HG02870 (cell line): ENCODE measurements at regions not wholly inside any gene's neighbourhood (a gene's known extent, or its start where the extent isn't known, plus 50 kb on each side); places are given as distances from the start of the nearest gene placed in this dataset.
"Not testable (repeated sequence)": the region's sequence is repeated elsewhere in the genome, so short reads cannot be mapped to it uniquely, and the experiment has no call there.

Experiments
- ATAC-seq: cut with Tn5 transposase; IDR thresholded peaks from one replicate; pipeline ENCODE4 v1.9.1; 2021; ENCODE audit warnings: mild to moderate bottlenecking, moderate library complexity; ENCODE audit not compliant: unreplicated experiment

DNA sequence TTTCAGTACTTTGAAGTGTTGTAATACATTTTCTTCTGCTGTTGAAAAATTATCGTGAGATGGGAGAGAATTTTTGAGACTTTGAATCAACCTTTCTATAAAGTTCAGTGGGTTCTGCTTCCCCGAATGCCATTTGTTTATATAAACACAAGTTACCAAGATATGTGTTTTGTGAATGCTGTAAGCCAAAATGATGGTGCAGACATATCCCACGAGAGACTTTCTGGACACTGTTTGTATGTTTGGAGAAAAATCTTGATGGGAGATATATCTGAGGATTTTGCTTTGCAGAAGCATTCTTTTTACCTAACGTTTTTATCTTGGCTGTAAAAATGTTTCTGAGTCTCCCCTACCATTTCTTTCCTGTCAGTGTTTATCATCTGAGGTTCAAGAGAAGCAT is 526.6 kb upstream of the ZNF717 start:
- no peak for ATAC-seq

DNA sequence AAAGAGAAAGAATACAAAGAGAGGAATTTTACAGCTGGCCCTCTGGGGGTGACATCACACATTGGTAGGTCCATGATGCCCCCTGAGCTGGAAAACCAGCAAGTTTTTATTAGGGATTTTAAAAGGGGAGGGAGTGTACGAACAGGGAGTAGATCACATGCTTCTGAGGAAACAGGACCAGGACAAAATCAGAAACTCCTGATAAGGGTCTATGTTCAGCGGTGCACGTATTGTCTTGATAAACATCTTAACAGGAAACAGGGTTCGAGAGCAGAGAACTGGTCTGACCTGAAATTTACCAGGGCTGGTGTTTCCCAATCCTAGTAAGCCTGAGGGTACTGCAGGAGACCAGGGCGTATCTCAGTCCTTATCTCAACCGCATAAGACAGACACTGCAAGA is 530.6 kb upstream of the ZNF717 start:
- not testable (repeated sequence) for ATAC-seq

DNA sequence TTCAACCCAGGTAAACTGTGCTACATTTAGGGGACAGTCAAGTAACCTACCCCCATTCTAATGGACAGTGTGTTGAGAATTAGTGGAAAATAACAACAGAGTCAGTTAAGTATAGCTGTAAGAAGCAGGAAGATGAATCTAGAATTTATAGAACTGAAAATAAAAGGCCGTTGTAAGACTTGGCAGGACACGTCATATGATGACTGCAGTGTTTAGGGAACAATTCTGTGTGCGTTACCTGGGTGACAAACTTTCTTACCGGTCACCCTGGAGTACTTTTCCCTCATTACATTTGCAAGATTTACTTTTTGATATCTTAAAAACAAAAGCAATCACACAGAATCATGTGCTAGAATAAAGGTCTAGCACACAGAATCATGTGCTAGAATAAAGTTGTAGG is 536.3 kb upstream of the ZNF717 start:
- ATAC-seq: no peak

DNA sequence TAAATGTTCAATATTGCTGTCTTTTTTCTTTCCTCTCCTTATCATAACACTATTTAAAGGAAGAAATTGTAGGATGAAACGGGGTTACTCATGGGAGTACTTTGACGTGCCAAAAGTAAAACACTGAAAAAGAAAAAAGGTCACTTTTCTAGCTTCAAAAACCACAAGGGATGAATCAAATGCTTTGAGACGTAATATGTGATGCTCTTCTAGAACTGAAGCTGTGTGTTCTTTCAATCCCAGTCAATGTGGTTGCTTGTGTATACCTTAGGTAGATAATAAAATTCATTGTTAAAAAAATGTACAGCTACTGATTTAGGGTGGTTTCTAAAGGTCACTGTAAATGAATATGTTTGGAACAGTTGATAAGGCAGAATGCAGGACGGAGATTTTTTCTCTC is 538.8 kb upstream of the ZNF717 start:
- ATAC-seq: no peak

DNA sequence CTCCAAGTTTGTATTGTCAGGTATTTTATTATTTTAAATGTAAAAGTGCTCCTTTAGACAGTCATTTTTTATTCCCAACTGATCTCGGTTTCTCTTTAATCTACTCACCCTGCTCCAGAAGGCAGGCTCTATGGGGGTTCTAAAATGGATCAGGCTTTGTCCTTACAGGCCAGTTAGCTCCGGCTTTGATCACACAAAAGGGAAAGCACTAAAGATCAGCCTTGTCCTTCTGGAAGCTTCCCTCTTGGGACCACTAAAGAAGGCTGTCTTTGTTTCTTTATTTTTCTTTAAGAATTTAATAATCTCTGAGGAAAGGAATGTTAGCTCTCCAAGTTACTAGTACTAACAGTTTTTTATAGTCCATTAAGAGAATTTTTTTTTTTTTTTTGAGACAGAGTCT is 560.5 kb upstream of the ZNF717 start:
- ATAC-seq: no peak

DNA sequence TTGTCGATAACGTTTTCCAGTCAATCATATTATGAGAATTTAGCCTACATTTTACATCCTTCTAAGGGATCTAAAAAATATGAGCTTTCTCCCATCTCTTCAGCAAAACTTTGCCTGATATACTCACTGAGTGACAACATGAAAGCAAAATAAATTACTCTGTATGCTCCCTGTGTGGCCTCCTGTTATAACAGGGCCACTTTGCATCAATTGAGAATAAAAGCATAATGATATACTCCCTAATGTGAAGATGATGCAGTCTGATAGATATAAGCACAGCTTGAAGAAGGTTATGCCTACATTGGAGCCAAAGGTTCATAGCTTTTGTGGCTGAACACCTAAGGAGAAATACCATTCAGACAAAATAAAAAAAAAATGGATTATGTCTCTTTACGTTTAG is 561.3 kb upstream of the ZNF717 start:
- ATAC-seq: no peak

DNA sequence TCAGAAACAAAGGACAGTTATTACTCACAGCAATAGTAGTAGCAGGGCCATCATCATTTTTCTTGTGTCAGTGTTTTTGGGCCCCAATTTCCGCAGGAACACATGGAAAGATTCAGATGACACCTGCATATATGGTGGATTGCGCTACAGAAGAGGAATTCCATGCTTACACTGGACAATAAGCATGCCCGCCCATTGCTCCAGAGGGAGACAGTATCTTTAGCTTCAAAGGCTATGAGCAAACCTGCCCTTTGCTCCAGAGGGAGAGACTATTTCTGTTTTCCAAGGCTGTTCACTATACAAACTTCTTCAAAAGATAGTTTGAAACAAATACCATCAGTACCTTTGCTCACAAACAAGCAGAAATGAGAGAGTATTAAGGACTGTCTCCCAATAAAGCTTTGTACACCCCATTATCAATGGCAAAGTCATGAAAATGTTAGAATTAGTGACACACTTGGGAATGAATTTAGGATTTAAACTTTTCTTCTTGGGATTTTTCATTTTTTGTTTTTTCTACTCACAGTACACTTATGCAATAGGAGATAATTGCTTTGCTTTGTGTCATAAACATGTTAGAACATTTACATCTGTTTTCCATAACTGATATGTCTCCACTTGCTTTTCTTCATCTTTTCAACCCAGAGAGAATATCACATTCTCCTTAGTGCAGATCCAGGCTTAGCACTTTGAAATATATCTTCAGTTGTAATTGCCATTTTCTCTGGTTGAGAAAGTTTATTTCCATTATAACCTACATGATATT is 564.5 kb upstream of the ZNF717 start:
- ATAC-seq: no peak

DNA sequence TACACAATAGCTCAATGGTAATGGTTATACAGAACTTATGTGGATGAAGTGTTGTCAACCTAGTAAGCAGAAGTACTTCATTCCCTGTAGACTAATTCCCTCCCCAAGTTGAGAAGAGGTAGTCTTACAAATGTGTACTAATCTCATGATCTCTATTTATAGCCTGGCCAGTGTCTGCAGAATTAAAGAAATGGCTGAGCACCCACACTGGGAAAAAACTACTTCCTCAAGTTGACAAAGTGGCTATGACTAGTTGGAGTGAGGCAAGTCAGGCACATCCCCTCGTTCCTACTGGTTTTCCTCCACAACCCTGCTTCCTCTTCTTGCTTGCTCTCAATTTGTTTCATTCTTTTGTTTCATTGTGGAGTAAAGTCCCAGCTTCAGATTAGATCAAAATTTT is 566.7 kb upstream of the ZNF717 start:
- ATAC-seq: no peak

DNA sequence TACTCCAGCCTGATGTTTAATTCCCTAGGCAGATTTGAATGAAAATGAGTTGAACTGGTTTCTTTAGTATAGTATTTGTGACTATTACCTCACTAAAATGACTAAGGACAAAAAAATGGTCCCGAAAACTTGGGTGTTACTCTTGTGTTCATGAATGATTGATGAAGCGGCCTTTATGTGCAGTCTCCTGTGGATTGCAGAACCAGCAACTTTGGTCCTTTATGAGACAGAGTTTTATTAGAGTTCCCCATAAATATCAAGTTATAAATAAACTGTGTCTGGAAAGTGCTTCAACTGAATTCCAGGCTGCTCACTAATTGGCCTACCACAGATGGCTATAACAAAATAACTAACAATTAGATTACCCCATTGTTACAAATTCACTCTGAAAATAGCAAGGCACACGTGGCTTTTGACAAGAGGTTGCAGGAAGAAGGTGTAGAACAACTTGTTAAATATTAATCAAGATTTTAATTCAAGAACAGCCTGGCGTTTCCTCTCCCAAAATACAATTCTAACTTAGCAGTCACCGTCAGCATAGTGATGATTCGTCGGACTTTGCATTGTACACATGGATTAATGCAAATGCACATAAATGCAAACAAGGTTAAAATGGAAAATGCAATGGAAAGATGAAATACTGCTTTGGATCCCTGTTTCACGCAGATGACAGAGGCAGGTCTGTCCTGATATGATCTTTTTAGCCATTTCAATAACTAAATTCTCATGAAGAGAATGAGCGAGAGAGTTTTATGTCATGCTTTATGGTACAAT is 567.3 kb upstream of the ZNF717 start:
- no peak for ATAC-seq

DNA sequence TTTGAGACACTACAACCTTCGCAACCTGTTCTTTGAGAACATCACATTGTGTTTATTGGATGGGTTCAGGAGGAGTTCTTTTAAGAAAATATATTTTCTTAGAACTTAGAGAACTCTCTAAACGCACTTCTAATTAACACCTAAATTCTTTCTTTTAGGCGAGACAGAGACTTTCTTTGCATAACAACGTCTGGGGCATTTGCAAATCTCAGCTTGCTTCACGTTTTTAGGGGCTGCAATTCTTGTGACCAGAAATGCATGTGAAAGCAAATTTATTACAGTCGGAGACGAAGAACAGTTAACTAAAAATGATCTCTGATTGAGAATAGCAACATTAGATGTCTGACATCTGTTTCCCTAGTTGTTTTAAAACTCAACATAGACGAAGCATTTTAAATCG is 568.3 kb upstream of the ZNF717 start:
- ATAC-seq: no peak

DNA sequence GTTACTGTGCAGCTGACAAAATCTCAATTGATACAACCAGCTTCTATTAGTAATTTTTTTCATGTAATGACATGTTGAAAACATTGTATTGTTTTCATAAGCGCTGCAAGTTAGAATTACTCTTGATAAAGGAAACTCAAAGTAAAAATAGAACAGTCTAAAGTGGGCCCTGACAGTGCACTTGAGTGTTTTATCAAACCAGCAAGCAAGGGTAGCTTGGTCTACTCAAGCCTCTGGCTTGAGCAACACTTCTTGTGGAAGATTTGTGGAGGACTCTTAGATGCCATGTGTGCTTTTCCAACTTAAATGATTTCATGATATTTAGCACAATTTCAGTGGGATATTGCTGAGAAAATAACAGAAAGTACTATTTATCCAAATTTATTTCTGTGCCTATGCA is 575.7 kb upstream of the ZNF717 start:
- no peak for ATAC-seq

DNA sequence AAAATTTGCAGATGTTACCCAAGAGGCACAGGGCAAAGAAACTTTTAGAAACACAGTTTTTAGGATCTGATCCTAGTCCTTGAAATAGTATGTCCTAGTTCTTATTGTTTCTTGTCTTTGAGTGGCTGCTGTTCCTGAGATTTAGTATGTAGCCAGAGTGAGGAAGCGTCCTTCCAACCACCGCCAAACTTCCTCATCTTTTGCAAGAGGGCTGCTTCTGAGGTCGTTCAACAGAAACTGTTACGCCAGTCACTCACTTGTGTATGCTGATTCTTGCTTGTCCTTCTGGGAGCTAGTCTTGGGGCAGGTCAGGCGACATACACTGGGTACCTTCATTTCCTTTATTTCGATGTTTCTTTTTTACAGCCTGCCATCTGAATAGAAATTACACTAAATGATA is 577.3 kb upstream of the ZNF717 start:
- no peak for ATAC-seq

DNA sequence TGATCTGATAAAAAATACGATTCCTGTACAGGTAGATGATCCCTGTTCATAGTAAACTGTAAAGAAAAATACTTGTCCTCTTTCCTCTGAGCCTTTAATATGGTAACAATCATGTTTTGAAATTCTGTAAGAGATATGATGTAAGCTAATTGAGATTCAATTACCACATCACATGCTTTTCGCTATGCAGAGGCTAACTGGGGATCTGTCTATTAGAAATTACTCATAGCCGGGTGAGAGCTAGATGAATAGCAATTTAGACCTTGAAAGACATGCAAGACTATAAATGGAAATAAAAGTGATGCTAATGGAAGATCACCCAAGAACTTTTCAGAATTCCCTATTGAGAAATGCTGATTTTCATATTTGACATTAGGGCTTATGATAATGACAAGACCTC is 579.9 kb upstream of the ZNF717 start:
- no peak for ATAC-seq

DNA sequence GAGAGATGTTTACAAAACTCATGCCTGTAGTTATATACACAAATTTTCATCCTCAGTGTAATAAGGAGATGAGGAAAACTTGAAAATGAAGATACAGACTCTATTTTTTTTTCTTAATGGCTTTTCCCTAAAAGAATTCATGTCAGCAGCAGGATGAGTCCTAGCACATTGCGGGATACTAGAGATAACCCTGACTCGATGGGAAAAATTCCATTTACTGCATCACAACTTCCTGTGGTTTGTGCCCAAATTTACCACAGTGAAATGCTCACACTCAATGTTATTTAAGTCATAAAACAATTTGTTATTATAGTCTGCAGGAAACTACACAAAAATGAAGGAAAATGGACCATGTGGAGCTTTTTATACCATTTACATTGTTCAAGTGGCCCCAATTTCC is 581.9 kb upstream of the ZNF717 start:
- no peak for ATAC-seq

DNA sequence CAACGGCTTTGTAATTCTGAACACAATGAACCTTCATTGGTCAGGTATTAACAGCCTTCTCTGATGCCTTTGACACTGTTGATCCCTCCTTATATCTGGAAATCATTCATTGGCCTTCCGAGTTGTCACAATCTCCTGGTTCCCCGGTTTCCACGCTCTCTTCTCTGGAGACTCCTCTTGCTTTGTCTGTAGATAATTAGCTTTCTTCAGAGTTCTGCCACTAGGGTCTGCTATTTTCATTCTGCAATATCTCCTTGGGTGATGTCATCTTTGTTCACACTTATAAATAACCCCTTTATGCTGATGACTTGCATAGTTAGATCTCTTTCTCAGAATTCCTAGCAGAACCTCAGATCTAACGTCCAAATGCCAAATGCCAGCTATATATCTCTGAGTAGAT is 583.8 kb upstream of the ZNF717 start:
- no peak for ATAC-seq

DNA sequence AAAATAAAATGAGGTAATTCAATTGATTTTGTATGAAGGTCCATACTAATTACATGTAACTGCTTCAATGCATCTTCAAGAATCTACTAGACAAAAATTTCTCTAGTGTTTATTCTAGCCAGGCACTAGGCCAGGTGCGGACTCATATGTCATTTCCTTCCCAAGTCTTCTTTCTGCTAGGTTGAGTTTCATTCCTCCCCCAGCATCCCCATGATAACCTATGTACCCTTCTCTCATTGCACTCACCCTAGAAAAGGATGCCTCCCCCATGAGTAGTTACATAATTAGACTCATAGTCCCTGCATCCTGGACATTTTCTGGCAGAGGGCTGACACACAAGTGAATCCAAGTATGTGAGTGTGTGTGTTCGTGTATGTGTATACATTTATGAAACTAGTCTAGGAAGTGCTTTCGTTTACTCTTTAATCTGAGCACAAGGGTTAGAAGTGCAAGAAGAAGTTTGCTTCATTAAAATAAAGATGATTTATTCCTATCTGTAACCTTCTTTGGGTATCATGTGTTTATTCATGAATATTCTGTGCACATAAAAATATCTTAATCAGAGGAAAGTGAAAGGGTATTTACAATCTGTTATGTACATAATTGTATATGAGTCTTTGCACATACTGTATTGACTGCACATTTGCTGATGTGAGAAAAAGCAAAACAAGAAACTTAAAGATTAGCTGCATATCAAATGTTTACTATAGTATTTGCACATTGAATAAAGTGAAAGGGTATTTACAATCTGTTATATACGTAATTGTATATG is 585.6 kb upstream of the ZNF717 start:
- no peak for ATAC-seq

DNA sequence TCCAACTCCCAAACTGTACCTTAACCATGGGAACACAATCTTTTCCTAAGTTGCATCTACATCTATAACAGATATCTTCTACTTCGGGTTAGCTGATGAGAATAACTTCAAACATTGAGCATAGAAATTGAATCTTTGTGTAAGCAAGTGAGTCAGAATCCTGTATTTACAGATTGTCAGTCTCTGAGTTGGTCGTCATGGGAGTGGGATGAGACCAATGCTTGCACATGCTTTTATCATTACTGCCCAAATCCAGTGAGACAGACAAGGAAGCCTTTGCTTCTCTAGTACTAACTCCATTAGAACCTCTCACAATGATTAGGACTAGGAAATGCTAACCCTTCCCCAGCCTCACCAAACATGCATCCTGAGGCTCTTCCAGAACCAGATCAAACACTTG is 587.1 kb upstream of the ZNF717 start:
- no peak for ATAC-seq

DNA sequence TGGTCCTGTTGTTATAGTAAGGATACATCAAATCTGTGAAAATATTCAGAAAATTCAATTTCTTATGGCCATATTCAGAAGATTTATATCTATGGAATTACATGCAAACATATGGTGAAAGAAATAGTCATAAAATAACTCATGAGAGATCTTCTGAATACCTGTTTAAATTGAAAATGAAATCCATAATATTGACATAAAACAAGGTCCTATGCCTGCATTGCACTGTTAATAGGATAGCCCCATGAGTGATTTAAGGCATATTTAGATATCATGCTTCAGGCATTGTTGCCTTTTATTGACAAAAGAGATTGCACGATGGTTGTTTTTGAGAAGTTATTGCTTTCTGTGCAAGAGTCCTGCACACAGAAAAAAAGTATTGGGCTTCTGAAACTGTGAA is 591.7 kb upstream of the ZNF717 start:
- ATAC-seq: no peak

DNA sequence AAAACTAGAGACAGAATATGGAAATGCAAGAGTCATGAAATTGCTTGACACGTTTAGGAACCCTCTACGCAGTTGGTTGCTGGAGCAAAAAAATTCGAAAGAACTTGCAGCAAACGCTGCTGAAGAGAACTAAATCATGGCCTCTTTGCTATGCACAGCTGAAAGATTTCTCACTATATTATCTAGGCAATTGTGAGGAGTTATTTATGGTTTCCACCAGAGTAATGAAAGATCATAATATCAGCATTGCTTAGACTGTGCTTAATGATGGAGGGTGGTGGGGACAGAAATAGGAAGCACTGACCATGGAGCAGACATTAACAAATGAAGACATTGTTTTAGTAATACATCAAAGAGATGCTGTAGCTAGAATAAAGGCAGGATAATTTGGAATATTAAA is 593.4 kb upstream of the ZNF717 start:
- ATAC-seq: no peak

DNA sequence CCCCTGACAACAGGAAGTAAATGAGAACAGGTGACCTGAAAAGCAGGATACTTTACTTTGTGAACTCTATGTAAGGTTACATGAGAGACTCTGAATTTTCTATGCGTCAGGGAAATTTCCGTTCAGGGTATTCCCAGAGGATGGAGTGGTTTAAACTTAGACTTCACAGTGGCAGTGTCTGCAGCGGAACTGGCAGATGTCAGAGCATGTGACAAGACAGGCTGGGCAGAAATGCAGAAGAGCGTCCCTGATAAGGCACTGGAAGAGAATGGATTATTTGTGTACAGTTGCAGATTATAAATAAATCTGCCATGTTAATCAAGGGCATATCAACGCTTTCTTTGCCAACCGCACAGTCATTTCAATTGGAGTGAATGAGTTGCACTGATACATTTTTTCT is 598.4 kb upstream of the ZNF717 start:
- no peak for ATAC-seq

DNA sequence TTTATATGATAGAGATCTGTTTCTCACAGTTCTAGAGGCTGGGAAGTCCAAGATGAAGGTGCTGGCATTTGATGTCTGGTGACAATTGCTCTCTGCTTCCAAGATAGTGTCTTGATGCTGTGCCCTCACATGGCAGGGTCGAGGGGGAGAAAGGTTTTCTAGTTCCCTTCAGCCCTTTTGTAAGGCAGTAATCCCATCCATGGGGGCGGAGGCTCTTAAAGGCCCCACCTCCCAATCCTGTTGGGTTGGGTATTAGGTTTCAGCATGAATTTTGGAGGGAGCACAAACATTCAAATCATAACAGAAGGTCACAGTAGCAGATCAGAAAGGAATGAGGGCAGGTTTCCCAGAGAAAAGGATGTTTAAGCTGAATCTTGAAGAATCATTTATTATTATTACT is 601.7 kb upstream of the ZNF717 start:
- no peak for ATAC-seq

DNA sequence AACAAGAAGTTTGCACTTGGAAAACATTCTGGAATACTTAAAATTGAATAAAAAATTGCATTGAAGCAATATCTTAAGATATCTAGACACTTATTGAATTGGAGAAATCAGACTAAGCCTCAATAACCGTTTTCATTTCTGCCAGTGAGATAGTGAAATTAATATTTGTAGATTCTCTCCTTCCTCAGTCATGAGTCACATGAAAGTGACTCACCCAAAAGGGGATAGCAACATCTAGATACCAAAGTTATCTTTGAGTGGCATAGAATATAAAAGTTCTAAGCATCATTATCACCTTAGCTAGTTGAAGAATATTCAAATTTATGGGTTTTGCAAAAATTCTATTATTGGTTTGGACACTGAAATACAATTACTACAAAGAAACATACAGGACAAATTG is 614.8 kb upstream of the ZNF717 start:
- no peak for ATAC-seq
